Neural cell (in vitro differentiated cells): ENCODE measurements at regions not wholly inside any gene's neighbourhood (a gene's known extent, or its start where the extent isn't known, plus 50 kb on each side); places are given as distances from the start of the nearest gene placed in this dataset.
"Not testable (repeated sequence)": the region's sequence is repeated elsewhere in the genome, so short reads cannot be mapped to it uniquely, and the experiment has no call there.

ENCODE experiments used
- EP300 ChIP-seq: fragments of 450-650 bp; conservative IDR thresholded peaks from 2 replicates; pipeline ENCODE4 v1.6.1; 2014; ENCODE audit warnings: antibody characterized with exemption, mild to moderate bottlenecking, moderate library complexity; ENCODE audit not compliant: poor library complexity, severe bottlenecking
- EZH2 ChIP-seq: fragments of 200-600, 300-800 bp; shearing (Covaris generic), sonication (generic); IDR thresholded peaks from 2 replicates; pipeline ENCODE4 v1.6.1; 2014; ENCODE audit warnings: antibody characterized with exemption, low read length, borderline replicate concordance, mild to moderate bottlenecking; ENCODE audit not compliant: insufficient read depth, poor library complexity, severe bottlenecking
- POLR2AphosphoS5 ChIP-seq: IDR thresholded peaks from 2 replicates; pipeline ENCODE4 v1.6.1; 2012
- TF ChIP-seq, protein P1 (sequence below): fragments of 450-650 bp; IDR thresholded peaks from 2 replicates; pipeline ENCODE4 v1.5.1; 2014; ENCODE audit warnings: antibody characterized with exemption, mild to moderate bottlenecking, moderate library complexity; ENCODE audit not compliant: poor library complexity, severe bottlenecking
- TF ChIP-seq, protein P2 (sequence below): IDR thresholded peaks from 2 replicates; pipeline ENCODE4 v1.6.1; 2012; ENCODE audit warnings: borderline replicate concordance

DNA sequence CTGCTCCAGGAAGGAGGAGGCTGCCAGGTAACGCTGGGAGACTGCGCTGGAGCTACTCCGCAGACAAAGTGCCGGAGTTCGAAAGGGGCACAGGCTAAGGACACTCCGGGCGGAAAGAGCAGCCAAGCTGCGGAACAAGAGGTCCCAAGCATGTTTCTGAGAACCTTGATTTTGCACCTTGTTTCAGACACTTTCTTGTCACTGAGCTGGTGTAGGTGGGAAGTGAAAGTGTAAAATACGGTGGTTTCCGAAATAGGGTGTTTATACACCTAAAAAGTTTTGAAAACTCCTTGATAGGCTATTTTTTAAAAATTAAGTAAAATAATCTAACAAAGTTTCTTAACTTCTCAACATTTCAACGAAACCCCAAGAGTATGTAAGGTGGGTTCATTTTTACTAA lies 278.2 kb downstream of the ANAPC1 start:
- TF ChIP-seq POLR2AphosphoS5, EP300, EZH2: not testable (repeated sequence)
- TF ChIP-seq, protein P1, sequence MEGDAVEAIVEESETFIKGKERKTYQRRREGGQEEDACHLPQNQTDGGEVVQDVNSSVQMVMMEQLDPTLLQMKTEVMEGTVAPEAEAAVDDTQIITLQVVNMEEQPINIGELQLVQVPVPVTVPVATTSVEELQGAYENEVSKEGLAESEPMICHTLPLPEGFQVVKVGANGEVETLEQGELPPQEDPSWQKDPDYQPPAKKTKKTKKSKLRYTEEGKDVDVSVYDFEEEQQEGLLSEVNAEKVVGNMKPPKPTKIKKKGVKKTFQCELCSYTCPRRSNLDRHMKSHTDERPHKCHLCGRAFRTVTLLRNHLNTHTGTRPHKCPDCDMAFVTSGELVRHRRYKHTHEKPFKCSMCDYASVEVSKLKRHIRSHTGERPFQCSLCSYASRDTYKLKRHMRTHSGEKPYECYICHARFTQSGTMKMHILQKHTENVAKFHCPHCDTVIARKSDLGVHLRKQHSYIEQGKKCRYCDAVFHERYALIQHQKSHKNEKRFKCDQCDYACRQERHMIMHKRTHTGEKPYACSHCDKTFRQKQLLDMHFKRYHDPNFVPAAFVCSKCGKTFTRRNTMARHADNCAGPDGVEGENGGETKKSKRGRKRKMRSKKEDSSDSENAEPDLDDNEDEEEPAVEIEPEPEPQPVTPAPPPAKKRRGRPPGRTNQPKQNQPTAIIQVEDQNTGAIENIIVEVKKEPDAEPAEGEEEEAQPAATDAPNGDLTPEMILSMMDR: not testable (repeated sequence)
- TF ChIP-seq, protein P2, sequence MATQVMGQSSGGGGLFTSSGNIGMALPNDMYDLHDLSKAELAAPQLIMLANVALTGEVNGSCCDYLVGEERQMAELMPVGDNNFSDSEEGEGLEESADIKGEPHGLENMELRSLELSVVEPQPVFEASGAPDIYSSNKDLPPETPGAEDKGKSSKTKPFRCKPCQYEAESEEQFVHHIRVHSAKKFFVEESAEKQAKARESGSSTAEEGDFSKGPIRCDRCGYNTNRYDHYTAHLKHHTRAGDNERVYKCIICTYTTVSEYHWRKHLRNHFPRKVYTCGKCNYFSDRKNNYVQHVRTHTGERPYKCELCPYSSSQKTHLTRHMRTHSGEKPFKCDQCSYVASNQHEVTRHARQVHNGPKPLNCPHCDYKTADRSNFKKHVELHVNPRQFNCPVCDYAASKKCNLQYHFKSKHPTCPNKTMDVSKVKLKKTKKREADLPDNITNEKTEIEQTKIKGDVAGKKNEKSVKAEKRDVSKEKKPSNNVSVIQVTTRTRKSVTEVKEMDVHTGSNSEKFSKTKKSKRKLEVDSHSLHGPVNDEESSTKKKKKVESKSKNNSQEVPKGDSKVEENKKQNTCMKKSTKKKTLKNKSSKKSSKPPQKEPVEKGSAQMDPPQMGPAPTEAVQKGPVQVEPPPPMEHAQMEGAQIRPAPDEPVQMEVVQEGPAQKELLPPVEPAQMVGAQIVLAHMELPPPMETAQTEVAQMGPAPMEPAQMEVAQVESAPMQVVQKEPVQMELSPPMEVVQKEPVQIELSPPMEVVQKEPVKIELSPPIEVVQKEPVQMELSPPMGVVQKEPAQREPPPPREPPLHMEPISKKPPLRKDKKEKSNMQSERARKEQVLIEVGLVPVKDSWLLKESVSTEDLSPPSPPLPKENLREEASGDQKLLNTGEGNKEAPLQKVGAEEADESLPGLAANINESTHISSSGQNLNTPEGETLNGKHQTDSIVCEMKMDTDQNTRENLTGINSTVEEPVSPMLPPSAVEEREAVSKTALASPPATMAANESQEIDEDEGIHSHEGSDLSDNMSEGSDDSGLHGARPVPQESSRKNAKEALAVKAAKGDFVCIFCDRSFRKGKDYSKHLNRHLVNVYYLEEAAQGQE: not testable (repeated sequence)
